ENCODE measurements at regions not wholly inside any gene's neighbourhood (a gene's known extent, or its start where the extent isn't known, plus 50 kb on each side); places are given as distances from the start of the nearest gene placed in this dataset.

- no peak for DNase-seq (ENCODE audit: low read depth)
- no peak overlapping the region for H3K4me3 ChIP-seq (ENCODE audit: low read depth, low read length)
- no peak for TF ChIP-seq CTCF (IDR thresholded peaks at IDR 0.05; ENCODE audit: low read depth, low read length, missing control alignments)
Observed at GRCh38 chr6:55977959-55978665, 102.7 kb upstream of the BMP5 start.

GRCh38 chr6:55974688-55975087 is 99.3 kb upstream of the BMP5 start:
- H3K4me3 ChIP-seq (ENCODE audit: low read depth, low read length), result no peak overlapping the region
- TF ChIP-seq CTCF (IDR thresholded peaks at IDR 0.05; ENCODE audit: low read depth, low read length, missing control alignments), result no peak
- no peak for DNase-seq (ENCODE audit: low read depth)

GRCh38 chr6:55972091-55972490 is 96.7 kb upstream of the BMP5 start:
- no peak overlapping the region for H3K4me3 ChIP-seq (ENCODE audit: low read depth, low read length)
- no peak for DNase-seq (ENCODE audit: low read depth)
- no peak for TF ChIP-seq CTCF (IDR thresholded peaks at IDR 0.05; ENCODE audit: low read depth, low read length, missing control alignments)

- no peak for TF ChIP-seq CTCF (IDR thresholded peaks at IDR 0.05; ENCODE audit: low read depth, low read length, missing control alignments)
- H3K4me3 ChIP-seq (ENCODE audit: low read depth, low read length), result no peak overlapping the region
- no peak for DNase-seq (ENCODE audit: low read depth)
Observed at GRCh38 chr6:55969526-55969925, 94.1 kb upstream of the BMP5 start.

GRCh38 chr6:55968926-55969325 is 93.5 kb upstream of the BMP5 start:
- no peak for DNase-seq (ENCODE audit: low read depth)
- H3K4me3 ChIP-seq (ENCODE audit: low read depth, low read length), result no peak overlapping the region
- TF ChIP-seq CTCF (IDR thresholded peaks at IDR 0.05; ENCODE audit: low read depth, low read length, missing control alignments), result no peak

- TF ChIP-seq CTCF (IDR thresholded peaks at IDR 0.05; ENCODE audit: low read depth, low read length, missing control alignments), result no peak
- H3K4me3 ChIP-seq (ENCODE audit: low read depth, low read length), result no peak overlapping the region
Observed at GRCh38 chr6:55964136-55964535, 88.7 kb upstream of the BMP5 start.

GRCh38 chr6:55963301-55963700 is 87.9 kb upstream of the BMP5 start:
- DNase-seq (ENCODE audit: low read depth), result no peak
- no peak overlapping the region for H3K4me3 ChIP-seq (ENCODE audit: low read depth, low read length)
- peak; percentile 41 for TF ChIP-seq CTCF (IDR thresholded peaks at IDR 0.05; ENCODE audit: low read depth, low read length, missing control alignments)

More at GRCh38 chr6:55964136-55964535, 88.7 kb upstream of the BMP5 start:
- no peak for DNase-seq (ENCODE audit: low read depth)

Measured in GM12864 (cell line).